IMR-90 (cell line): ENCODE measurements at regions not wholly inside any gene's neighbourhood (a gene's known extent, or its start where the extent isn't known, plus 50 kb on each side); places are given as distances from the start of the nearest gene placed in this dataset.

Source experiments
- ATAC-seq: fragments of 200-7000 bp; cut with Tn5 transposase; 2 replicates; pipeline ENCODE4 v1.9.1; 2020; ENCODE audit warnings: low read depth, mild to moderate bottlenecking, moderate library complexity
- BruUV-seq: library from RNA; stranded (reverse); fragments of 400-500 nt; replicated peaks from 2 replicates; lab custom pipeline; 2021; lab: Mats Ljungman, UMichigan
- CTCF ChIA-PET: fragments of 300-600 bp; formaldehyde crosslinking; extraction: SDS; loops from one replicate; lab custom pipeline; 2021; ENCODE audit warnings: antibody characterized with exemption; lab: Yijun Ruan, JAX
- POLR2A ChIA-PET: fragments of 300-600 bp; sonication (Branson Sonifier 250); formaldehyde crosslinking; loops from one replicate; lab custom pipeline; 2022; ENCODE audit warnings: antibody characterized with exemption; ENCODE audit not compliant: unreplicated experiment; lab: Charles Lee
- DNase-seq: peaks from one replicate; pipeline ENCODE4 v3.0.0; 2013
- H2AFZ ChIP-seq: replicated peaks from 2 replicates; pipeline ENCODE3; 2013; ENCODE audit warnings: low read length, mild to moderate bottlenecking; ENCODE audit not compliant: poor library complexity
- H2AK5ac ChIP-seq: 2 replicates; pipeline ENCODE4 v1.6.1; 2013; ENCODE audit warnings: low read depth, low read length, inconsistent platforms
- H2AK9ac ChIP-seq: replicated peaks from 2 replicates; pipeline ENCODE3; 2013; ENCODE audit warnings: mild to moderate bottlenecking, low read depth, low read length, moderate library complexity; ENCODE audit not compliant: poor library complexity
- H2BK120ac ChIP-seq: 2 replicates; pipeline ENCODE4 v1.6.1; 2013; ENCODE audit warnings: low read depth, low read length, inconsistent platforms
- H2BK15ac ChIP-seq: 3 replicates; pipeline ENCODE4 v1.6.1; 2013; ENCODE audit warnings: low read depth, low read length, inconsistent platforms
- H2BK20ac ChIP-seq: 2 replicates; pipeline ENCODE4 v1.6.1; 2013; ENCODE audit warnings: low read depth, mild to moderate bottlenecking, inconsistent platforms, low read length, moderate library complexity
- H2BK5ac ChIP-seq: 2 replicates; pipeline ENCODE4 v1.6.1; 2013; ENCODE audit warnings: mild to moderate bottlenecking, low read depth, low read length, inconsistent platforms; ENCODE audit not compliant: poor library complexity, severe bottlenecking
- H3K14ac ChIP-seq: replicated peaks from 2 replicates; pipeline ENCODE4 v1.6.1; 2013; ENCODE audit warnings: low read depth, low read length, inconsistent platforms
- H3K18ac ChIP-seq: 2 replicates; pipeline ENCODE4 v1.6.1; 2013; ENCODE audit warnings: low read depth, low read length, control low read depth
- H3K23ac ChIP-seq: 2 replicates; pipeline ENCODE4 v1.6.1; 2013; ENCODE audit warnings: low read depth, low read length, inconsistent platforms
- H3K27ac ChIP-seq: 2 replicates; pipeline ENCODE4 v1.5.1; 2013; ENCODE audit warnings: mild to moderate bottlenecking, control low read depth, low read length; ENCODE audit not compliant: insufficient read depth
- H3K27me3 ChIP-seq: 2 replicates; pipeline ENCODE4 v1.6.1; 2013; ENCODE audit warnings: low read length; ENCODE audit not compliant: control insufficient read depth, insufficient read depth
- H3K36me3 ChIP-seq: 2 replicates; pipeline ENCODE4 v1.6.1; 2013; ENCODE audit warnings: low read length, mixed read lengths; ENCODE audit not compliant: control insufficient read depth, insufficient read depth
- H3K4ac ChIP-seq: 2 replicates; pipeline ENCODE4 v1.6.1; 2013; ENCODE audit warnings: low read depth, low read length, inconsistent platforms
- H3K4me1 ChIP-seq: 2 replicates; pipeline ENCODE4 v1.6.1; 2013; ENCODE audit warnings: low read length, mixed read lengths; ENCODE audit not compliant: control insufficient read depth, insufficient read depth
- H3K4me2 ChIP-seq: 2 replicates; pipeline ENCODE4 v1.6.1; 2013; ENCODE audit warnings: low read depth, mild to moderate bottlenecking, control low read depth, low read length, moderate library complexity
- H3K4me3 ChIP-seq: 2 replicates; pipeline ENCODE4 v1.5.1; 2013; ENCODE audit warnings: low read depth, mild to moderate bottlenecking, control low read depth, low read length, moderate library complexity; ENCODE audit not compliant: insufficient read depth
- H3K56ac ChIP-seq: 2 replicates; pipeline ENCODE4 v1.6.1; 2013; ENCODE audit warnings: low read length, inconsistent platforms; ENCODE audit not compliant: insufficient read depth; ENCODE audit errors: extremely low read depth
- H3K79me1 ChIP-seq, 2 experiments: 2 replicates each; pipeline ENCODE4 v1.6.1; 2013; ENCODE audit warnings: low read length in 2 of 2, inconsistent platforms in 1 of 2, low read depth in 1 of 2
- H3K9ac ChIP-seq: 2 replicates; pipeline ENCODE4 v1.6.1; 2013; ENCODE audit warnings: low read depth, low read length, control low read depth
- H3K9me1 ChIP-seq: 2 replicates; pipeline ENCODE4 v1.6.1; 2013; ENCODE audit warnings: low read length, inconsistent platforms; ENCODE audit not compliant: insufficient read depth
- H3K9me3 ChIP-seq: 2 replicates; pipeline ENCODE4 v1.6.1; 2013; ENCODE audit warnings: low read length; ENCODE audit not compliant: control insufficient read depth, insufficient read depth
- H4K20me1 ChIP-seq: 2 replicates; pipeline ENCODE4 v1.6.1; 2013; ENCODE audit warnings: low read length, inconsistent platforms; ENCODE audit not compliant: insufficient read depth
- H4K5ac ChIP-seq: 2 replicates; pipeline ENCODE4 v1.6.1; 2013; ENCODE audit warnings: mild to moderate bottlenecking, low read depth, low read length, control low read depth
- H4K8ac ChIP-seq, 2 experiments: 2 replicates each; pipeline ENCODE4 v1.6.1; 2013; ENCODE audit warnings: low read depth in 2 of 2, low read length in 2 of 2, control low read depth in 1 of 2, inconsistent platforms in 1 of 2
- H4K91ac ChIP-seq: 2 replicates; pipeline ENCODE4 v1.6.1; 2013; ENCODE audit warnings: low read depth, low read length, inconsistent platforms; ENCODE audit not compliant: insufficient read depth
- BHLHE40 ChIP-seq: fragments of 150-350 bp; IDR thresholded peaks from 2 replicates; pipeline ENCODE4 v1.6.1; 2016; ENCODE audit warnings: mild to moderate bottlenecking, low read depth, low read length
- CEBPB ChIP-seq: IDR thresholded peaks from 2 replicates; pipeline ENCODE4 v1.6.1; 2012; ENCODE audit warnings: low read depth, low read length, improper control_type of control experiment
- CTCF ChIP-seq: conservative IDR thresholded peaks from 2 replicates; pipeline ENCODE4 v1.5.1; 2012; ENCODE audit warnings: mild to moderate bottlenecking, low read depth, low read length, improper control_type of control experiment
- ELK1 ChIP-seq: fragments of 150-350 bp; IDR thresholded peaks from 2 replicates; pipeline ENCODE4 v1.6.1; 2016; ENCODE audit warnings: low read depth, mild to moderate bottlenecking, low read length, moderate library complexity, borderline replicate concordance
- FOS ChIP-seq: fragments of 150-350 bp; IDR thresholded peaks from 2 replicates; pipeline ENCODE4 v1.6.1; 2016; ENCODE audit warnings: low read depth, low read length
- MAZ ChIP-seq: IDR thresholded peaks from 2 replicates; pipeline ENCODE4 v1.6.1; 2012; ENCODE audit warnings: low read depth, mild to moderate bottlenecking, low read length, improper control_type of control experiment, moderate library complexity, borderline replicate concordance
- MXI1 ChIP-seq: IDR thresholded peaks from 2 replicates; pipeline ENCODE4 v1.6.1; 2012; ENCODE audit warnings: low read depth, mild to moderate bottlenecking, low read length, moderate library complexity, borderline replicate concordance
- NFE2L2 ChIP-seq: fragments of 150-350 bp; IDR thresholded peaks from 2 replicates; pipeline ENCODE4 v1.6.1; 2016; ENCODE audit warnings: low read depth, mild to moderate bottlenecking, low read length
- POLR2A ChIP-seq: IDR thresholded peaks from 2 replicates; pipeline ENCODE4 v1.6.1; 2012; ENCODE audit warnings: mild to moderate bottlenecking, low read depth, low read length
- RAD21 ChIP-seq: IDR thresholded peaks from 2 replicates; pipeline ENCODE4 v1.6.1; 2012; ENCODE audit warnings: low read length, improper control_type of control experiment
- RCOR1 ChIP-seq: IDR thresholded peaks from 2 replicates; pipeline ENCODE4 v1.6.1; 2012; ENCODE audit warnings: mild to moderate bottlenecking, low read length, improper control_type of control experiment; ENCODE audit not compliant: insufficient replicate concordance
- RFX5 ChIP-seq: IDR thresholded peaks from 2 replicates; pipeline ENCODE4 v1.8.0; 2012; ENCODE audit warnings: low read depth, mild to moderate bottlenecking, low read length, moderate library complexity
- SMC3 ChIP-seq: fragments of 150-350 bp; IDR thresholded peaks from 2 replicates; pipeline ENCODE4 v1.6.1; 2016; ENCODE audit warnings: low read depth, mild to moderate bottlenecking, antibody characterized with exemption, low read length, moderate library complexity
- USF2 ChIP-seq: fragments of 150-350 bp; IDR thresholded peaks from 2 replicates; pipeline ENCODE4 v1.6.1; 2017; ENCODE audit warnings: mild to moderate bottlenecking, antibody characterized with exemption, low read length, low read depth
- WGBS, 2 experiments: methylation state at CpG; one replicate each; pipeline versions ENCODE4 v1.1.5 to v1.1.7; 2013; ENCODE audit warnings: missing lambda C conversion rate in 2 of 2; ENCODE audit not compliant: insufficient read length in 1 of 2; ENCODE audit errors: extremely low coverage in 2 of 2; 5-methylcytosine and 5-hydroxymethylcytosine counted together
- dilution Hi-C: fragments of 300-500 bp; cut with HindIII; formaldehyde crosslinking; loops from one replicate; pipeline ENCODE4 v1.14.3; 2018; ENCODE audit warnings: low sequenced_read_pairs; ENCODE audit not compliant: unreplicated experiment
- in situ Hi-C: fragments of 300-500 bp; cut with MboI; formaldehyde crosslinking; loops from 3 replicates; pipeline ENCODE4 v1.14.3; 2019; ENCODE audit warnings: low sequenced_read_pairs, inconsistent platforms, mixed read lengths
- intact Hi-C: fragments of 100-400 bp; cut with micrococcal nuclease; formaldehyde crosslinking; loops from 2 replicates; pipeline ENCODE4 v1.10.0; 2022

- H2BK20ac ChIP-seq, result no peak overlapping the region
- TF ChIP-seq CTCF (no peak), FOS (no peak), RAD21 (no peak), SMC3 (no peak), ELK1 (no peak), RCOR1 (no peak), RFX5 (no peak), NFE2L2 (no peak), BHLHE40 (no peak), POLR2A (no peak), MXI1 (no peak), MAZ (no peak), USF2 (no peak), CEBPB (no peak)
- no peak overlapping the region for H3K23ac ChIP-seq
- H2BK120ac ChIP-seq, result no peak overlapping the region
- no peak overlapping the region for H2AK9ac ChIP-seq
- no peaks in the 10 kb centered on the region for H3K36me3 ChIP-seq
- no peak overlapping the region for H4K8ac ChIP-seq
- no peaks in the 10 kb centered on the region for H4K20me1 ChIP-seq
- no peak overlapping the region for H3K56ac ChIP-seq
- H2BK5ac ChIP-seq, result no peak overlapping the region
- dilution Hi-C loops, result no loop called here
- H3K9ac ChIP-seq, result no peak overlapping the region
- H4K5ac ChIP-seq, result no peak overlapping the region
- DNase-seq, result no peak
- H3K4ac ChIP-seq, result no peak overlapping the region
- no peak overlapping the region for H4K91ac ChIP-seq
- H2AFZ ChIP-seq, result no peak overlapping the region
- no peak overlapping the region for H3K4me3 ChIP-seq
- H3K9me1 ChIP-seq, result no peaks in the 10 kb centered on the region
- no peaks in the 10 kb centered on the region for H3K27me3 ChIP-seq
- no peak overlapping the region for H3K27ac ChIP-seq
- ChIA-PET CTCF (no interaction called here), POLR2A (no interaction called here)
- ATAC-seq, result no peak
- H3K4me1 ChIP-seq, result no peaks in the 10 kb centered on the region
- in situ Hi-C loops, result no loop called here
- intact Hi-C loops, result no loop called here
- no TSS peak for BruUV-seq
- no peak overlapping the region for H3K4me2 ChIP-seq
- no peak overlapping the region for H2AK5ac ChIP-seq
- 52% methylated on average over 3 of the region's 6 CpGs; no CpG with 5 or more reads in 1 of the 2 experiments for WGBS, 2 experiments
- no peaks in the 10 kb centered on the region for H3K79me1 ChIP-seq
- H3K18ac ChIP-seq, result no peak overlapping the region
- H2BK15ac ChIP-seq, result no peak overlapping the region
- H3K14ac ChIP-seq, result no peak overlapping the region
- H3K9me3 ChIP-seq, result peaks cover 12% of the 10 kb centered on the region
Measured at GRCh38 chr2:116511426-116511825, 1303.1 kb upstream of the DDX18 start.
